ENCODE measurements at regions not wholly inside any gene's neighbourhood (a gene's known extent, or its start where the extent isn't known, plus 50 kb on each side); places are given as distances from the start of the nearest gene placed in this dataset.

DNA sequence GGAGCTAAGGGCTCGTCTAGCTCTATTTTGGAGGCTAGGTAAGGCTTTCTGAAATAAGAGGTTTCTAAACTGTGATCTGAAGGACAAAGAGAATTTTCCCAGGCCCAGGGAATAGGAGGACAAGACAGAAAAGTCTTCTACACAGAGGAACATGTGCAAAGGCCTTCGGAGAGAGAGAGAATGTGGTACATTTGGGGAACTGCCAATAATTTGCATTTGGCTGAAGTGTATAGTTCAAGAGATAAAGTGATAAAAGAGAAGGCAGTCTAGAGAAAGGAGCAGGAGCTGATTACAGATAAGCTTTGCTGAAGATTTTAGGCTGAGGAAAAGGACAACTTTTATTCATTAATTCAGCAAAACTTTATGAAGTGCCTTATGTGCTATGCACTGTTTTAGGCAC, 214.4 kb upstream of the ELL2 start:
- TF ChIP-seq, protein P1, sequence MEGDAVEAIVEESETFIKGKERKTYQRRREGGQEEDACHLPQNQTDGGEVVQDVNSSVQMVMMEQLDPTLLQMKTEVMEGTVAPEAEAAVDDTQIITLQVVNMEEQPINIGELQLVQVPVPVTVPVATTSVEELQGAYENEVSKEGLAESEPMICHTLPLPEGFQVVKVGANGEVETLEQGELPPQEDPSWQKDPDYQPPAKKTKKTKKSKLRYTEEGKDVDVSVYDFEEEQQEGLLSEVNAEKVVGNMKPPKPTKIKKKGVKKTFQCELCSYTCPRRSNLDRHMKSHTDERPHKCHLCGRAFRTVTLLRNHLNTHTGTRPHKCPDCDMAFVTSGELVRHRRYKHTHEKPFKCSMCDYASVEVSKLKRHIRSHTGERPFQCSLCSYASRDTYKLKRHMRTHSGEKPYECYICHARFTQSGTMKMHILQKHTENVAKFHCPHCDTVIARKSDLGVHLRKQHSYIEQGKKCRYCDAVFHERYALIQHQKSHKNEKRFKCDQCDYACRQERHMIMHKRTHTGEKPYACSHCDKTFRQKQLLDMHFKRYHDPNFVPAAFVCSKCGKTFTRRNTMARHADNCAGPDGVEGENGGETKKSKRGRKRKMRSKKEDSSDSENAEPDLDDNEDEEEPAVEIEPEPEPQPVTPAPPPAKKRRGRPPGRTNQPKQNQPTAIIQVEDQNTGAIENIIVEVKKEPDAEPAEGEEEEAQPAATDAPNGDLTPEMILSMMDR (IDR thresholded peaks at IDR 0.05): no peak
- TF ChIP-seq POLR2A (IDR thresholded peaks at IDR 0.05): no peak
- TF ChIP-seq POLR2AphosphoS5 (IDR thresholded peaks at IDR 0.05): no peak

Measured in stomach (tissue), 4 donors.